ENCODE measurements at regions not wholly inside any gene's neighbourhood (a gene's known extent, or its start where the extent isn't known, plus 50 kb on each side); places are given as distances from the start of the nearest gene placed in this dataset.

DNA sequence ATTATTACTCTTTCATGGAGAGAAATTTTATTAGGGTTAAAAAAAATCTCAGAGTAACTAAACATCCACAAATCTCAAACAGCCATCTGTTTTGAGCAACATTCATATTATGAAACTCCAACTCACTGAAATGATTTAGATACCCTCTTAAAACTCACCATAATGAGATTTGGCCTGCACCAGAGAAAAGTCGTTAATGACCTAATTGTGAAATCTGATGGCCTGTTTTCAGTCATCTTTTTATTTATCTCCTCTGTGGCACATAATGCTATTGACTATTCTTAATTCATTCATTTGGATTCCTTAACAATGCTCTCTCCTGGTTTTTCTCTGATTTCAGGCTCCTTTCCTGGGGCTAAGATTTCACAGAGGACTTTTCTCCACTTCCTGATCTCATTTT lies 192.7 kb downstream of the RNF144B start:
- TF ChIP-seq, protein P1, sequence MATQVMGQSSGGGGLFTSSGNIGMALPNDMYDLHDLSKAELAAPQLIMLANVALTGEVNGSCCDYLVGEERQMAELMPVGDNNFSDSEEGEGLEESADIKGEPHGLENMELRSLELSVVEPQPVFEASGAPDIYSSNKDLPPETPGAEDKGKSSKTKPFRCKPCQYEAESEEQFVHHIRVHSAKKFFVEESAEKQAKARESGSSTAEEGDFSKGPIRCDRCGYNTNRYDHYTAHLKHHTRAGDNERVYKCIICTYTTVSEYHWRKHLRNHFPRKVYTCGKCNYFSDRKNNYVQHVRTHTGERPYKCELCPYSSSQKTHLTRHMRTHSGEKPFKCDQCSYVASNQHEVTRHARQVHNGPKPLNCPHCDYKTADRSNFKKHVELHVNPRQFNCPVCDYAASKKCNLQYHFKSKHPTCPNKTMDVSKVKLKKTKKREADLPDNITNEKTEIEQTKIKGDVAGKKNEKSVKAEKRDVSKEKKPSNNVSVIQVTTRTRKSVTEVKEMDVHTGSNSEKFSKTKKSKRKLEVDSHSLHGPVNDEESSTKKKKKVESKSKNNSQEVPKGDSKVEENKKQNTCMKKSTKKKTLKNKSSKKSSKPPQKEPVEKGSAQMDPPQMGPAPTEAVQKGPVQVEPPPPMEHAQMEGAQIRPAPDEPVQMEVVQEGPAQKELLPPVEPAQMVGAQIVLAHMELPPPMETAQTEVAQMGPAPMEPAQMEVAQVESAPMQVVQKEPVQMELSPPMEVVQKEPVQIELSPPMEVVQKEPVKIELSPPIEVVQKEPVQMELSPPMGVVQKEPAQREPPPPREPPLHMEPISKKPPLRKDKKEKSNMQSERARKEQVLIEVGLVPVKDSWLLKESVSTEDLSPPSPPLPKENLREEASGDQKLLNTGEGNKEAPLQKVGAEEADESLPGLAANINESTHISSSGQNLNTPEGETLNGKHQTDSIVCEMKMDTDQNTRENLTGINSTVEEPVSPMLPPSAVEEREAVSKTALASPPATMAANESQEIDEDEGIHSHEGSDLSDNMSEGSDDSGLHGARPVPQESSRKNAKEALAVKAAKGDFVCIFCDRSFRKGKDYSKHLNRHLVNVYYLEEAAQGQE (IDR thresholded peaks at IDR 0.05; ENCODE audit: low read depth), result no peak
- TF ChIP-seq CREB1 (IDR thresholded peaks at IDR 0.05; ENCODE audit: low read depth), result no peak
- TF ChIP-seq FOXM1 (IDR thresholded peaks at IDR 0.05; ENCODE audit: borderline replicate concordance, low read depth), result no peak
- no peak for TF ChIP-seq ZBTB7A (IDR thresholded peaks at IDR 0.05; ENCODE audit: low read depth)

DNA sequence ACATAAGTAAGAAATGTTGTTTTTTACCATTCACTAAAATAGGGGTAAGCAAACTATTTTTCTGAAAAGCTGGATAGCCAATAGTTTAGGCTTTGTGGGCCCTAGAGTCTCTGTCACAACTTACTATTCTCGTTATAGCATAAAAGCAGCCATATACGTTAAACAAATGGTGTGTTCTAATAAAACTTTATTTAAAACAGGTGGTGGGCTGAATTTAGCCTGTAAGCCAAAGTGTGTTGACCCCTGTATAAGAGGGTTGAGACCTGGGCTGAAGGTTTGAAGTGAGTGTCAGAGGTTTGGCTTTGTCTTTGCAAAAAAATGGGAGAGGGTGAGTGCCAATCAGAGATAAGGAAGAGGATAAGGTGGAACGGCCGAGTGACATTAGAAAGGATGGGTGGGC lies 197.2 kb downstream of the RNF144B start:
- TF ChIP-seq, protein P2, sequence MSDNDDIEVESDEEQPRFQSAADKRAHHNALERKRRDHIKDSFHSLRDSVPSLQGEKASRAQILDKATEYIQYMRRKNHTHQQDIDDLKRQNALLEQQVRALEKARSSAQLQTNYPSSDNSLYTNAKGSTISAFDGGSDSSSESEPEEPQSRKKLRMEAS (IDR thresholded peaks at IDR 0.05), result no peak
- TF ChIP-seq TCF12 (IDR thresholded peaks at IDR 0.05; ENCODE audit: low read depth), result no peak
- no peak for TF ChIP-seq EGR1 (IDR thresholded peaks at IDR 0.05)
- TF ChIP-seq, protein P3, sequence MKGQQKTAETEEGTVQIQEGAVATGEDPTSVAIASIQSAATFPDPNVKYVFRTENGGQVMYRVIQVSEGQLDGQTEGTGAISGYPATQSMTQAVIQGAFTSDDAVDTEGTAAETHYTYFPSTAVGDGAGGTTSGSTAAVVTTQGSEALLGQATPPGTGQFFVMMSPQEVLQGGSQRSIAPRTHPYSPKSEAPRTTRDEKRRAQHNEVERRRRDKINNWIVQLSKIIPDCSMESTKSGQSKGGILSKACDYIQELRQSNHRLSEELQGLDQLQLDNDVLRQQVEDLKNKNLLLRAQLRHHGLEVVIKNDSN (IDR thresholded peaks at IDR 0.05), result no peak
- TF ChIP-seq EP300 (IDR thresholded peaks at IDR 0.05; ENCODE audit: borderline replicate concordance), result no peak
- TF ChIP-seq CEBPB (IDR thresholded peaks at IDR 0.05), result no peak
- TF ChIP-seq ZBTB7A (IDR thresholded peaks at IDR 0.05; ENCODE audit: low read depth), result no peak
- no peak for TF ChIP-seq NFIC (IDR thresholded peaks at IDR 0.05)
- TF ChIP-seq YY1 (IDR thresholded peaks at IDR 0.05; ENCODE audit: low read depth), result no peak
- TF ChIP-seq TAF1 (IDR thresholded peaks at IDR 0.05; ENCODE audit: low read depth), result no peak
- no peak for TF ChIP-seq CREB1 (IDR thresholded peaks at IDR 0.05; ENCODE audit: low read depth)
- TF ChIP-seq FOXM1 (IDR thresholded peaks at IDR 0.05; ENCODE audit: borderline replicate concordance, low read depth), result no peak
- TF ChIP-seq, protein P1 (IDR thresholded peaks at IDR 0.05; ENCODE audit: low read depth), result no peak
- TF ChIP-seq RAD21 (IDR thresholded peaks at IDR 0.05; ENCODE audit: low read depth), result no peak
- no peak for TF ChIP-seq TEAD4 (IDR thresholded peaks at IDR 0.05)

DNA sequence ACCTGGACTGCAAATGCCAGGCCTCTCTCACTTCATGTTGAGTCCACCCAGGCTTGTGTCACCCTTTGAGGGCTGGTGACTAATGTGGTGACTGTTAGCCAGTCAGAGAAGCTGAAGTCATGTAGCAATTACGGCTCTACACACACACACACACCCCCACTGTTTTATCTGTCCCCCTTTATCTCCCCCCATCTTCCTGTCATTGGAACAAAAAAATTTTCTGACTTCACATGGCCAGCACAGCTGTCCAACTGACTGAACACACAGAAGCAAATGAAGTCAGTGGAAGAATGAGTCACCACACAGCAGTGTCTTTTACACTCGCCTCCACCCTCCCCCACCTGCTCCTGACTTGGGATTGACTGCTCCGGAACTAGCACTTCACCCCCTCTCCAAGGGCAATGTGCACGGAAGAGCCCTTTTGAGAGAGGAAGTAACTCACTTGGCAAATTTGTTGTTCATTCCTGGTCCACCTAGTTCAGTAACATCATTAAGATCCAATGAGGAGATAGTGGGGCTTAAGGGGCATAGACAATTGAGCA lies 198.0 kb downstream of the RNF144B start:
- TF ChIP-seq RAD21 (IDR thresholded peaks at IDR 0.05; ENCODE audit: low read depth) (no peak), TAF1 (IDR thresholded peaks at IDR 0.05; ENCODE audit: low read depth) (no peak), ZBTB7A (IDR thresholded peaks at IDR 0.05; ENCODE audit: low read depth) (no peak), TCF12 (IDR thresholded peaks at IDR 0.05; ENCODE audit: low read depth) (no peak), CEBPB (IDR thresholded peaks at IDR 0.05) (no peak), FOXM1 (IDR thresholded peaks at IDR 0.05; ENCODE audit: borderline replicate concordance, low read depth) (no peak), YY1 (IDR thresholded peaks at IDR 0.05; ENCODE audit: low read depth) (no peak), NFIC (IDR thresholded peaks at IDR 0.05) (no peak), EP300 (IDR thresholded peaks at IDR 0.05; ENCODE audit: borderline replicate concordance) (no peak), EGR1 (IDR thresholded peaks at IDR 0.05) (no peak)
- TF ChIP-seq, protein P2 (IDR thresholded peaks at IDR 0.05), result no peak
- TF ChIP-seq, protein P3 (IDR thresholded peaks at IDR 0.05), result no peak
- TF ChIP-seq, protein P1 (IDR thresholded peaks at IDR 0.05; ENCODE audit: low read depth), result no peak

DNA sequence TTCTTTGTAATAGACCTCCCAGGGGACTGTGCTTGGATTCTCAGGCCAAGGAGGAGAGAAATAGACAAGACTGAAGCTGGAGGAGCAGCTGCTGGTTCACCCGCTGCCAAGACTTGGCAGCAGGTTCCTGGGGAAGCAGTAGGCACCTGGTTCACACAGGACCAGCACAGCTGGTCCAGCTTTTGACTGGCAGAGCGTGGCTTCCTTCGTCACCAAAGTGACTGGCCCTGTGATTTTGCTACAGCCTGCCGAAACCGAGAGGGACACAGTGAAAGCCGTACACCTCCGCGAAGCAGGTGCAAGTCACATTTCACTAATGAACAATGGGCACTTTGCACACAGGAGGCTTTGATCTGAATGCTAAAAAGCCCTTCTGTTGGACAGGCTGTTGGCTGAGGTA lies 199.0 kb downstream of the RNF144B start:
- TF ChIP-seq TEAD4 (IDR thresholded peaks at IDR 0.05) (no peak), TCF12 (IDR thresholded peaks at IDR 0.05; ENCODE audit: low read depth) (no peak), NFIC (IDR thresholded peaks at IDR 0.05) (no peak), ZBTB7A (IDR thresholded peaks at IDR 0.05; ENCODE audit: low read depth) (no peak), RAD21 (IDR thresholded peaks at IDR 0.05; ENCODE audit: low read depth) (no peak), EP300 (IDR thresholded peaks at IDR 0.05; ENCODE audit: borderline replicate concordance) (no peak)
